GM21390 (cell line): ENCODE measurements at regions not wholly inside any gene's neighbourhood (a gene's known extent, or its start where the extent isn't known, plus 50 kb on each side); places are given as distances from the start of the nearest gene placed in this dataset.

Experiments used
- ATAC-seq: cut with Tn5 transposase; IDR thresholded peaks from one replicate; pipeline ENCODE4 v1.9.1; 2021; ENCODE audit not compliant: unreplicated experiment

DNA sequence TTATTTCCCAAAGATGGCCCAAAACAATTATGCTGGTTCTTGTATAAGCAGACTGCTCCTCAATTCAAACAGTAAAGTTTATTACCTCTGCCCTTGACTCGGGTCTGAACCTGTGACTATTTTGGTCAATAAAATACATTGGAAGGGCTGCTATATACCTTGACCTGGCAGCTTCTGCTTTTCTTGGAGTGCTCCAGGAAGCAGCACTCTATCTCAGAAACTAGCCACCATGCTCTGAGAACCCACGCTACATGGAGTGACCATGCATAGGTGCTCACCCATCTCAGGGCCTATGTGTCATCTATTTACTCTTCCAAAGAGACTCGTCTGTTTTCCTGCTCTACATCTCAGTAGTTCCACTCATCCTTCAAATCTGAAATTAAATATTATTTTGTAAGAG lies 299.9 kb downstream of the AHR start:
- no peak for ATAC-seq

DNA sequence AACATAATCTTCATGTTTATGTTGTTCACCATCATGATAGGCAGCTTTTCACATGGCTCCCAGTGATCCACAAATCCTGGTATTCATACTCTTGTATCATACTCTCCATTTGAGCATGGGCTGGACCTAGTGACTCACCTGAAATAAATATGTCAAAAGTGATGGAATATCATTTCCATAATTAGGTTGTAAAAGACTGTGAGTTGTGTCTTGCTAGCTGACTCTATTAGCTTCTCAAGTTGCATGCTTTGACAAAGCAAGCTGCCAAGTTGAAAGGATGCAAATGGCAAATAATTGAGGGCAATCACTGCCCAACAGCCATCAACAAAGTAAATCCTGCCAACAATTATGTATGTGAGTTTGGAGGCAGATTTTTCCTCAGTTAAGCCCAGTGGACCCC lies 300.4 kb downstream of the AHR start:
- ATAC-seq = no peak

DNA sequence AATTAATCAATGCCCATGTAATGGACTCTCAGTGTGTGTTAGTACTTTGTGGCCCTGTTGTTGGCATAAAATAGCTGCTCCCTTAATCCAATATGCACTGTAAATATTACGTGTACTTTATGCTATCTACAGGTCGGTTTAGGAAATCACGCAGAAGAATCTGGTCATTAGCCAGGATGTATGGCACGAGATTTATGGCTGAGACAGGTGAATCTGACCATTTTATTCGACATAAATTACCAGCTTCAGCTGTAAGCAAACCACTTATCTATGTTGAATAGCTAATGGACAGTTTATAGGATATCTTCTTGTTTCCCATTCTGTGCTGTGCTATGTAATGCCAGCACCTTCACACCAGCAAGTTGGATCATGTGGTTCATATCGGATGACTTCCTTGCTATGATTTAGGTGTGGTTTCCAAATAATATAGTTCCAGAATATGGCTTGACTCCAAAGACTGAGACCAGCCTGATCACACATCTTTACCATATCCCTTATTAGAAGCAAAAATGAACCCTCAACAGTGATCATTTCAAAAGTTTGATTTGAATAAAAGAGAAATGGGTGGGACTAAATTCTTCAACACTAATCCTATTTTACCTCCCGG lies 301.4 kb downstream of the AHR start:
- no peak for ATAC-seq

GRCh38 chr7:17600340-17600752 lies 301.9 kb downstream of the AHR start:
- ATAC-seq = no peak

- no peak for ATAC-seq
Observed at GRCh38 chr7:17601921-17602320, 303.5 kb downstream of the AHR start.

DNA sequence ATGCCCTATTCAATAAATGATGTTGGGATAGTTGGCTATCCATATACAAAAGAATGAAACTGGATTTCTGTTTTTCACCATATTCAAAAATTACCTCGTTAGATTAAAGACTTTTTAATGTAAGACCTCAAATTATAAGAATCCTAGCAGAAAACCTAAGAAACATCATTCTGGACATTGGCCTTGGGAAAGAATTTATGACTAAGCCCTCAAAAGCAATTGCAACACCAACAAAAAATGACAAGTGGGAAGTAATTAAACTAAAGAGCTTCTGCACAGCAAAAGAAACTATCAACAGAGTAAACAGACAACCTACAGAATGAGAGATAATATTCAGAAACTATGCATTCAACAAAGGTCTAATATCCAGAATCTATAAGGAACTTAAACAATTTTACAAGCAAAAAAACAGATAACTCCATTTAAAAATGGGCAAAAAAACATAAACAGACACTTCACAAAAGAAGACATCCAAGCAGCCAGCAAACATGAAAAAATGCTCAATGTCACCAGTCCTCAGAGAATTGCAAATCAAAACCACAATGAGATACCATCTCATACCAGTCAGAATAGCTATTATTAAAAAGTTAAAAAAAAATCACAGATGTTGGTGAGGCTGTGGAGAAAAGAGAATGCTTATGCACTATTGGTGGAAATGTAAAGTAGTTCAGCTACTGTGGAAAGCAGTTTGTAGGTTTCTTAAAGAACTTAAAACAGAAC lies 309.8 kb downstream of the AHR start:
- ATAC-seq = no peak

DNA sequence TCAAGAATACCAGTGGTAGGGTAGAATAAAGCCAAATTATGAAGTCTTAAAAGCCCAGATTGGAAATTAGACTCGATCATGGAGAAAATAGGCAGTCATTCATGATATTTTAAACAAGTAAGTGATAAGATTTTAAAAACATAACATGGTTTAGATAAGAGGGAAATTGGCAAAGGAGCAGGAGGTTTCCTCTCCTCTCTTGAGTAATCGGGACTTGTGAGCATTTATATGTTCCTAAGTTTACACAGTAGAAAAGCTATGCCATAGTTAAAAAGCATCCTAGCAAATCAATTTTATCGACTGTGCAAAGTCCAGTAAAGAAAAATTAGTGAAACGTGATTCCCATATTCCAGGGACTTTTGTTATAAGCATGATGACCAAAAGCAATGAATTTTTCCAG lies 313.2 kb downstream of the AHR start:
- ATAC-seq = no peak

DNA sequence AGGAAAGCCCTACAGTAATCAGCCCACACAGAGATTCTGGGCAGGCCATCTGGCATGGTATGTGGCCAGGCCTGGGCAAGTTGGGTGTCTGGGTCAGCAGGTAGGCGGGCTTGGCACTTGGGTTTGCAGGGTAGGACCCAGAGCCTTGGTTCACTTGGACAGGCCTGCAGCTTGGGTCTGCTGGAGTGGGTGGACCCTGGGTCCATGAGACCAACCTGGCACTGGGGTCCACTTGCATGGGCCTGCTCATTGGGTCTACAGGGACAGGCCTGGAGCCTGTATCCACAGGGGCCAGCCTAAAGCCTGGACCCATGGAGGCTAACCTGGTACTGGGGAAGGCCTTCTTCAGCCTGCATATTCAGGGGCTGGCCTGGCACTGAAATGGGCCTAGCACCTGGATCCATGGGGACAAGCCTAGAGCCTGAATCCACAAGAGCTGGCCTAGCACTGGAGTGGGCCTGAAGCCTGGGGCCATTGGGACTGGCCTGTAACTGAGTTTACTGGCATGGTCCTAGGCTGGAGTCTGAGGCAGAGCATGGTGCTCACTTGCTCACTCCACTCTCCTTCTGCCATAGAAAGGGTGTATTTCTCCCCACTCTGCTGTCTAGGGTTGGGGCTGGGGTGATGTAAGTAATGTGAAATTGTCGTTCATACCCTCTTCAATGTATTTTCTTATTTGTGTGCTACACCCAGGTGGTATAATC lies 315.0 kb downstream of the AHR start:
- ATAC-seq = no peak

GRCh38 chr7:17617380-17617779 lies 318.9 kb downstream of the AHR start:
- ATAC-seq = no peak

DNA sequence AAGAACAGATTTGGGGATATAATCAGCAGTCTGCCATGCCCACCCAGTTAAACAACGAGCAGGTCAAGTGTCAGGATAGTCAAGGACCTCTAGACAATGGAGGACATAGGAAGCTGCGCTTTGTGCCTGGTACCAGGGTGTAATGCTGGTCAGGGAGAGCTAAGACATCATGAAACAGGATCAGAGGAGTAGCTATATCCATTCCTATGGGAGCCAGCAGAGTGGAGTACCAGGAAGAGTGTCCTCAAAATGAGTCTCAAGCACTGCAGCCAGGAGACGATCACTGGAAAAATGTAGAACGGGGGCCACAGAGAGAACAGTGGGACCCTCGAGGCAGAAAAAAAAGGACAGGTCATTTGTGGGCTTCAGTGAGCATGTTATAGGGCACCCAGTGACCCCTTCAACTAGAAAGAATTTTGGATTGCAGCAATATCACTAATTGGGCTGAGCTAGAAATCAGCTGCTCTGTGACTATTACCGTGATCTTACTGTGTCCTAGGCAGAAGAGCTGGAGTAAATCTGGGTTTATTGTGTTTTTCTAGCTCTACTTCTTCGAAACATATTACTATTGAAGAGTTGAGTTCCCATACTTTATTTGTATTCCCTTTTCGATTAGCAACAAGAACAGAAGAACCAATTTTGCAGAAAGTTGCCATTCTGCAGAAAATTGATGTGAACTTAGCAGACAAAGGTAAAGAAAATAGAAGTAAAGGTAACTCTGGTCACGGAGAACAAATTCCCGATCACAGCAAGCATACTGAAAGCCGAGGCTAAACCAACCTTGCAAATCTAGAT lies 319.6 kb downstream of the AHR start:
- no peak for ATAC-seq

DNA sequence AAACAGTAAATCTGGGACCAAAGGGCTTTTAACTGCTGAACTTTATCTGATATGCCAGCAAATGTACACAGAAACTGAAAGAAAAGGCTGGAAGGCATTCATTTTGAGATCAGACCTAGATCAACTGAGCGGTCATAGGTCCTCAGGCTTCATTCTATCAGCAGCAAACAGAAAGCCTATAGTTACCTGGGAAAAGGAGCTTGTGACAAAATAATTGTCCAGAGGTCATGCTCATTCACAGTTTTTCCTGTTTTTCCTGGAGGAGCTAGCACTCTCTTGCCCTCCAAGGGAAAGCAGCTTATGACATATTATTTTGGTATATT lies 320.2 kb downstream of the AHR start:
- no peak for ATAC-seq

DNA sequence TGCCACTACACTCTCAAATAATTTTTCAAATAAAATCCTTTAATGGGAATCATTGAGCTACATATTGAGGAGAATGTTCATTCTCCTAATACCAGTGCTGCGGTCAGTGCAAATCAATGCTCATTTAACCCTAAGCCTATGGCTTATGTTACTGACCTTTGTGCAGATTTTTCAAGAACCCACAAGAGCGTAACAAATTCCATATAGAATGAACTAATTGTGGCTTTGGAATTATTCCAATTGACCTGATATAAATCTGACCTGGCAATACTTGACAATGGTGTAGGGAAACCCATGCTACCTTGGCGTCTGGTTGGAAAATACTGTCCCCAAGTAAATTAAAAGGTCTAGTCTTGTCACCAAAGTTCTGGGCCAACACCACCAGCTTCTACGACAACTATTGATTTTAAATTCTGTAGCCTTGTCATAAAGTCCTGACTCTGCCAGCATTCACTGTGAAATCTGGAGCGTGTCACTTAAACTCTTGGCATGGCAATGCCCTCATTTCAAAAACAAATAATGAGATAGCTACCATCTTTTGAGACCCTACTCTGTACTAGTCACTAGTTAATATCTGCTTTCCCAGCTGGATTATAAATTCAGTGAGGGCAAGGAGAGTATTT lies 320.9 kb downstream of the AHR start:
- no peak for ATAC-seq

DNA sequence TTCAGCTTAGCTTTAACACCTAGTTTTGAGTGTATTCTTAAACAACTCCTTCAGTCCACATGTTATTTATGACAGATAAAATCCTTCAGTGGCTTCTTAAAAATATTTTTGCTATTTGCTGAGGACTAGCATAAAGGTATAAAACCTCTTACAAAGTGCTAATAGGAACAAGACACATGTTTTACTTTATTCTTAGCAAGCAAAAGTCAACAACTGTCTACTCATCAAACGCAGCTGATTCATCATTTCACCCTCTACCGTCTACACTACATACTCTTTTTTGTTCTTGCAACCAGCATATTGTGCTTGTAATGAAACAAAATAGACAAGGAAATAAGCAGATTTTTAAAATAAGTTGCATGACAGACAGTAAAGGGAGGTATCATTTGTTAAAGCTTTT lies 319.7 kb downstream of the SNX13 start:
- no peak for ATAC-seq

- no peak for ATAC-seq
Observed at GRCh38 chr7:17622451-17622850, 317.8 kb downstream of the SNX13 start.

DNA sequence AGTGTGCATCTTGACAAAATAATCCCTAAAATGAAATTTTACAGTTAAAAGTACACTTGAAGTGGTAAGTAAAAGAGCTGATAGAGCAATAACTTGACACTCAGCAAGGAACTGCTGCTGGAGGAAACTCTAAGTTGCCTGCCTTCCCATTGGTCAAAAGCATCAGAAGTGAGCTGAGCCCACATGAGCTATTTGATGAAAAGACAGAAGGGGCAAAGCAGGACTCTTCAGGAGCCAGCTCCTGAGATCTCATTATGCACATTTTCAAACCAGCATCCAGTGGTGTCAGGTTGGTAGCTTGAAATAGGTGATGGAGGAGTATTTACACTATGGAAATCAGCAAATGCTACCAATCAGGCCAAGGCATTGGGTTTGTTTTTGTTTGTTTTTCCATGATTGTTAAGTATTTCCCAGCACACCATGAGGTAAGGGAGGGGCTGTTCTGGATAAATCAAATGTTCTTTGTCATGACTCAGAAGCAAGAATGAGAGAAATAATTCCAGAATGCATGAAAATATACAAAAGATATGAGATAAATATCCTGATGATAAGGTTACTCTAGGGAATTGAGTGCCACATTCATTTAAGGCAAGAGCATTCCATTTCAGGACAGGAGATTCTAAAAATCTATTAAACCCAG lies 316.6 kb downstream of the SNX13 start:
- no peak for ATAC-seq

DNA sequence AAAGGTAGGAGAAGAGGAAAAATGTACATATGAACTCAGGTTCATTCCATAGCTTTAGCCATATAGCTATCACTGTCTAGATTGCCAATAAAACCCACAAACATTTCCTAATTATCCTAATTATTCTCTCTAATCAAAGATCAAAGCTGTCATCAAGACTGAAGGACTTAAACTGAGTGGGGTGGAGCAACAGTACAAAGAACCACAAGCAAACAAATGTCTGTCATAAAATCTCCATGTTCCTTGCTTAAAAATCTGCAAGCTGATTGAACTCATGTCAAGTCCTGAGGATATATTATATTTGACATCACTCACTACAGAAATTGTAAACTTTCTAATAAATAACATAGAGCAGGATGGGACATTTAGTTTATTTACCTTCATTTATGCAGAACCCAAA lies 315.9 kb downstream of the SNX13 start:
- ATAC-seq = no peak

DNA sequence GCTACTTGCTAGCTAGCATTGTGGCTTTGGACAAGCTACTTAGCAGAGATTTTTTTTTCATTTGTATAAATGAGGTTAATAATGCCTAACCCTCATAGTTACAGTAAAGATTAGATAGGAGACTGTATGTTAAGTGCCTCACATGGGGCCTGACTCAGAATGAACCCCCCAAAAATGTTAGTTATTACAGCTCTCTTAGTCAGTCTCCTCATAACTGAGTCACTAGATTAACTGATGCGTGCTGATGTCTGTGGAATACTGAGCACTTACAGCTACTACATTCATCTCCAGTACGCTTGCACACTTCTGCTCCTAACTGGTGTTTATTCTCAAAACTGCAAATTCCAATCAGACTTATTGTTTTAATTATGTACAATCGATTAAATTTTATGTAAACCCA lies 315.3 kb downstream of the SNX13 start:
- ATAC-seq = no peak

- no peak for ATAC-seq
Observed at GRCh38 chr7:17626235-17626634, 314.1 kb downstream of the SNX13 start.

GRCh38 chr7:17631061-17631460 lies 309.2 kb downstream of the SNX13 start:
- ATAC-seq = no peak

- no peak for ATAC-seq
Observed at GRCh38 chr7:17632384-17632783, 307.9 kb downstream of the SNX13 start.

GRCh38 chr7:17633067-17633466 lies 307.2 kb downstream of the SNX13 start:
- ATAC-seq = no peak
